A549 (cell line): ENCODE measurements at regions not wholly inside any gene's neighbourhood (a gene's known extent, or its start where the extent isn't known, plus 50 kb on each side); places are given as distances from the start of the nearest gene placed in this dataset.

Source experiments
- CBX2 ChIP-seq: fragments of 200-600 bp; sonication (generic); IDR thresholded peaks from 2 replicates; pipeline ENCODE4 v1.6.1; 2016; ENCODE audit warnings: low read depth, mild to moderate bottlenecking, borderline replicate concordance
- CHD2 ChIP-seq: fragments of 150-350 bp; IDR thresholded peaks from 2 replicates; pipeline ENCODE4 v1.6.1; 2014; ENCODE audit warnings: low read length; ENCODE audit not compliant: partially characterized antibody
- KDM5A ChIP-seq: fragments of 200-600 bp; sonication (generic); IDR thresholded peaks from 2 replicates; pipeline ENCODE4 v1.6.1; 2016; ENCODE audit warnings: antibody characterized with exemption, mild to moderate bottlenecking
- PHF8 ChIP-seq: fragments of 200-600 bp; sonication (generic); IDR thresholded peaks from 2 replicates; pipeline ENCODE4 v1.6.1; 2016; ENCODE audit warnings: low read depth, mild to moderate bottlenecking, antibody characterized with exemption, moderate library complexity, borderline replicate concordance
- POLR2A ChIP-seq: IDR thresholded peaks from 2 replicates; pipeline ENCODE4 v1.6.1; 2012; ENCODE audit warnings: mild to moderate bottlenecking, low read length
- RAD21 ChIP-seq, 2 experiments: fragments of >200 bp in 1 of 2; sonication (Bioruptor Twin) in 1 of 2; formaldehyde crosslinking in 1 of 2; IDR thresholded peaks in 1 of 2; conservative IDR thresholded peaks in 1 of 2; 2 replicates in 1 of 2; 3 replicates in 1 of 2; pipeline ENCODE4 v1.6.1; 2012 to 2018; ENCODE audit warnings: inconsistent platforms in 1 of 2
- TF ChIP-seq, protein P1 (sequence below): fragments of >200 bp; sonication (Bioruptor Twin); formaldehyde crosslinking; IDR thresholded peaks from 3 replicates; pipeline ENCODE4 v1.5.1; 2016
- TF ChIP-seq, protein P2 (sequence below): fragments of 450-650 bp; IDR thresholded peaks from 2 replicates; pipeline ENCODE4 v1.6.1; 2014; ENCODE audit warnings: antibody characterized with exemption

DNA sequence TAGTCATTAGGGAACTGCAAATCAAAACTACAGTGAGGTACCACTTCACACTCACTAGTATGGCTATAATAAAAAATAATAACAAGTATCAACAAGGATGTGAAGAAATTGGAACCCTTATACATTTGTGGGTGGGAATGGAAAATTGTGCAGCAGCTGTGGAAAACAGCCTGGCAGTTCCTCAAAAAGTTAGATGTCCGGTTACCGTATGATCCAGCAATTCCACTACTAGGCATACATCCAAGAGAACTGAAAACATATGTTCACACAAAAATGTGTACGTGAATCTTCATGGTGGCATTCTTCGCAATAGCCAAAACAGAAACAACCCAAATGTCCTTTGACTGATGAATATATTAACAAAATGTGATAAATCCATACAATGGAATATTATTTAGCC is 187.9 kb upstream of the LYSMD4 start:
- TF ChIP-seq POLR2A (no peak), CBX2 (no peak), RAD21 (conservative IDR thresholded peaks at IDR 0.05 in 1 of 2, IDR thresholded peaks at IDR 0.05 in 1 of 2) (no peak), KDM5A (no peak), PHF8 (no peak), CHD2 (no peak)
- TF ChIP-seq, protein P1, sequence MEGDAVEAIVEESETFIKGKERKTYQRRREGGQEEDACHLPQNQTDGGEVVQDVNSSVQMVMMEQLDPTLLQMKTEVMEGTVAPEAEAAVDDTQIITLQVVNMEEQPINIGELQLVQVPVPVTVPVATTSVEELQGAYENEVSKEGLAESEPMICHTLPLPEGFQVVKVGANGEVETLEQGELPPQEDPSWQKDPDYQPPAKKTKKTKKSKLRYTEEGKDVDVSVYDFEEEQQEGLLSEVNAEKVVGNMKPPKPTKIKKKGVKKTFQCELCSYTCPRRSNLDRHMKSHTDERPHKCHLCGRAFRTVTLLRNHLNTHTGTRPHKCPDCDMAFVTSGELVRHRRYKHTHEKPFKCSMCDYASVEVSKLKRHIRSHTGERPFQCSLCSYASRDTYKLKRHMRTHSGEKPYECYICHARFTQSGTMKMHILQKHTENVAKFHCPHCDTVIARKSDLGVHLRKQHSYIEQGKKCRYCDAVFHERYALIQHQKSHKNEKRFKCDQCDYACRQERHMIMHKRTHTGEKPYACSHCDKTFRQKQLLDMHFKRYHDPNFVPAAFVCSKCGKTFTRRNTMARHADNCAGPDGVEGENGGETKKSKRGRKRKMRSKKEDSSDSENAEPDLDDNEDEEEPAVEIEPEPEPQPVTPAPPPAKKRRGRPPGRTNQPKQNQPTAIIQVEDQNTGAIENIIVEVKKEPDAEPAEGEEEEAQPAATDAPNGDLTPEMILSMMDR, result no peak
- TF ChIP-seq, protein P2, sequence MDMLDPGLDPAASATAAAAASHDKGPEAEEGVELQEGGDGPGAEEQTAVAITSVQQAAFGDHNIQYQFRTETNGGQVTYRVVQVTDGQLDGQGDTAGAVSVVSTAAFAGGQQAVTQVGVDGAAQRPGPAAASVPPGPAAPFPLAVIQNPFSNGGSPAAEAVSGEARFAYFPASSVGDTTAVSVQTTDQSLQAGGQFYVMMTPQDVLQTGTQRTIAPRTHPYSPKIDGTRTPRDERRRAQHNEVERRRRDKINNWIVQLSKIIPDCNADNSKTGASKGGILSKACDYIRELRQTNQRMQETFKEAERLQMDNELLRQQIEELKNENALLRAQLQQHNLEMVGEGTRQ, result no peak
